HepG2 (cell line): ENCODE measurements at regions not wholly inside any gene's neighbourhood (a gene's known extent, or its start where the extent isn't known, plus 50 kb on each side); places are given as distances from the start of the nearest gene placed in this dataset.
A peak's percentile ranks its signal among the peaks of the same experiment; 100 is the strongest.

Experiments
- ATAC-seq: fragments of 200-7000 bp; cut with Tn5 transposase; 3 replicates; pipeline ENCODE4 v1.9.1; 2020; ENCODE audit warnings: mild to moderate bottlenecking, moderate library complexity
- BruUV-seq: library from RNA; stranded (reverse); fragments of 400-500 nt; replicated peaks from 2 replicates; lab custom pipeline; 2021; lab: Mats Ljungman, UMichigan
- CTCF ChIA-PET: fragments of 300-600 bp; formaldehyde crosslinking; extraction: SDS; loops from one replicate; lab custom pipeline; 2021; ENCODE audit warnings: low total read pairs, inconsistent platforms, low intra/inter-chr PET ratio; lab: Yijun Ruan, JAX
- POLR2A ChIA-PET: fragments of 350-600 bp; sonication (Branson Sonifier 250); formaldehyde crosslinking; loops from one replicate; lab custom pipeline; 2020; ENCODE audit warnings: antibody characterized with exemption, inconsistent platforms; lab: Yijun Ruan, JAX
- DNase-seq: peaks from one replicate; pipeline ENCODE4 v3.0.0-alpha.2; 2015; ENCODE audit warnings: low spot score
- FAIRE-seq: peaks from 3 replicates; lab custom pipeline; 2011; peaks lifted over from hg19 to GRCh38; lab: Jason Lieb, UNC
- H2AFZ ChIP-seq: one replicate; pipeline ENCODE4 v1.6.1; 2011; ENCODE audit warnings: low read length, inconsistent platforms
- H3K27ac ChIP-seq: fragments of 300-600 bp; 3 replicates; pipeline ENCODE4 v1.8.0; 2011; ENCODE audit warnings: mixed run types, mild to moderate bottlenecking, mixed read lengths, low read length, inconsistent platforms; ENCODE audit not compliant: insufficient read depth; ENCODE audit errors: extremely low read length
- H3K27me3 ChIP-seq, 2 experiments: fragments of 200-600 bp in 1 of 2; 2 replicates in 1 of 2; 3 replicates in 1 of 2; pipeline versions ENCODE4 v1.6.0 to v1.8.0; 2011; ENCODE audit warnings: low read length in 2 of 2, mild to moderate bottlenecking in 2 of 2, moderate library complexity in 2 of 2, inconsistent platforms in 1 of 2; ENCODE audit not compliant: insufficient read depth in 2 of 2, control insufficient read depth in 1 of 2
- H3K36me3 ChIP-seq, 2 experiments: fragments of 200-600 bp in 1 of 2; replicated peaks in 1 of 2; 2 replicates in 1 of 2; 3 replicates in 1 of 2; pipeline versions ENCODE4 v1.5.1 to v1.8.0; 2011; ENCODE audit warnings: low read length in 2 of 2, inconsistent platforms in 1 of 2; ENCODE audit not compliant: insufficient read depth in 2 of 2, control insufficient read depth in 1 of 2
- H3K4me1 ChIP-seq: 2 replicates; pipeline ENCODE4 v1.5.1; 2012; ENCODE audit warnings: low read length, inconsistent platforms; ENCODE audit not compliant: insufficient read depth
- H3K4me2 ChIP-seq: 2 replicates; pipeline ENCODE4 v1.6.0; 2011; ENCODE audit warnings: low read depth, low read length, inconsistent platforms
- H3K4me3 ChIP-seq, 3 experiments: fragments of 200-600 bp in 1 of 3; sonication (generic), shearing (Covaris generic) in 1 of 3; replicated peaks in 1 of 3; 2 replicates each; pipeline ENCODE4 v1.5.1; 2011 to 2016; ENCODE audit warnings: low read length in 3 of 3, inconsistent platforms in 2 of 3, low read depth in 2 of 3, mild to moderate bottlenecking in 2 of 3, control low read depth in 1 of 3, mixed read lengths in 1 of 3; ENCODE audit not compliant: insufficient read depth in 1 of 3
- H3K79me2 ChIP-seq: one replicate; pipeline ENCODE4 v1.6.1; 2011; ENCODE audit warnings: low read length, inconsistent platforms; ENCODE audit not compliant: insufficient read depth
- H3K9ac ChIP-seq: 2 replicates; pipeline ENCODE4 v1.6.0; 2011; ENCODE audit warnings: mild to moderate bottlenecking, low read depth, low read length, inconsistent platforms; ENCODE audit not compliant: insufficient read depth
- H3K9me3 ChIP-seq: 2 replicates; pipeline ENCODE4 v1.5.1; 2012; ENCODE audit warnings: mild to moderate bottlenecking, low read length
- H4K20me1 ChIP-seq: 2 replicates; pipeline ENCODE4 v1.6.0; 2011; ENCODE audit warnings: inconsistent platforms, mild to moderate bottlenecking, low read length, moderate library complexity; ENCODE audit not compliant: insufficient read depth
- BCL3 ChIP-seq: sonication (generic); formaldehyde crosslinking; IDR thresholded peaks from 2 replicates; pipeline ENCODE4 v1.5.1; 2020; ENCODE audit warnings: mild to moderate bottlenecking, missing genetic modification reagents, moderate library complexity
- BORCS8-MEF2B ChIP-seq: sonication (generic); formaldehyde crosslinking; IDR thresholded peaks from 2 replicates; pipeline ENCODE4 v1.8.0; 2022; ENCODE audit warnings: mild to moderate bottlenecking, missing genetic modification reagents
- ETS1 ChIP-seq: sonication (generic); formaldehyde crosslinking; IDR thresholded peaks from 2 replicates; pipeline ENCODE4 v1.4.0; 2020; ENCODE audit warnings: missing genetic modification reagents
- GPBP1L1 ChIP-seq: sonication (generic); formaldehyde crosslinking; IDR thresholded peaks from 2 replicates; pipeline ENCODE4 v1.5.0; 2020; ENCODE audit warnings: mild to moderate bottlenecking, missing genetic modification reagents
- TBL1XR1 ChIP-seq: fragments of 150-350 bp; IDR thresholded peaks from 2 replicates; pipeline ENCODE4 v1.6.1; 2014; ENCODE audit warnings: borderline replicate concordance, low read length; ENCODE audit not compliant: partially characterized antibody
- ZBTB1 ChIP-seq: sonication (generic); formaldehyde crosslinking; IDR thresholded peaks from 2 replicates; pipeline ENCODE4 v1.4.0; 2020; ENCODE audit warnings: missing genetic modification reagents, borderline replicate concordance
- ZNF260 ChIP-seq: sonication (generic); formaldehyde crosslinking; IDR thresholded peaks from 2 replicates; pipeline ENCODE4 v1.4.0; 2020; ENCODE audit warnings: missing genetic modification reagents, low read depth, mild to moderate bottlenecking, borderline replicate concordance
- ZNF543 ChIP-seq: sonication (generic); formaldehyde crosslinking; IDR thresholded peaks from 2 replicates; pipeline ENCODE4 v1.4.0; 2020; ENCODE audit warnings: mild to moderate bottlenecking, missing genetic modification reagents
- ZNF574 ChIP-seq: sonication (generic); formaldehyde crosslinking; IDR thresholded peaks from 2 replicates; pipeline ENCODE4 v1.4.0; 2020; ENCODE audit warnings: missing genetic modification reagents
- ZNF619 ChIP-seq: sonication (generic); formaldehyde crosslinking; IDR thresholded peaks from 2 replicates; pipeline ENCODE4 v1.4.0; 2020; ENCODE audit warnings: mild to moderate bottlenecking, missing genetic modification reagents
- ZNF740 ChIP-seq: sonication (generic); formaldehyde crosslinking; IDR thresholded peaks from 2 replicates; pipeline ENCODE4 v1.4.0; 2020; ENCODE audit warnings: missing genetic modification reagents
- ZNF839 ChIP-seq: sonication (generic); formaldehyde crosslinking; IDR thresholded peaks from 2 replicates; pipeline ENCODE4 v1.4.0; 2020; ENCODE audit warnings: missing genetic modification reagents, mild to moderate bottlenecking, borderline replicate concordance
- ZSCAN20 ChIP-seq: sonication (generic); formaldehyde crosslinking; IDR thresholded peaks from 2 replicates; pipeline ENCODE4 v1.4.0; 2020; ENCODE audit warnings: missing genetic modification reagents, mild to moderate bottlenecking, borderline replicate concordance
- WGBS: methylation state at CpG from one replicate; pipeline ENCODE4 v1.1.6; 2017; ENCODE audit warnings: low lambda C conversion rate; 5-methylcytosine and 5-hydroxymethylcytosine counted together
- in situ Hi-C: cut with HindIII; loops from 2 replicates; pipeline ENCODE4 v1.10.0; 2017; ENCODE audit warnings: low pct_unique_long_range_greater_than_20kb; ENCODE audit not compliant: extremely low pct_ligation_motif_present
- intact Hi-C: fragments of 100-400 bp; cut with micrococcal nuclease; formaldehyde crosslinking; loops from one replicate; pipeline ENCODE4 v1.10.0; 2022; ENCODE audit not compliant: unreplicated experiment

GRCh38 chr17:27378482-27379175 is 77.6 kb upstream of the KSR1 start (continued):
- TF ChIP-seq BORCS8-MEF2B (CRISPR knock-in tag) (no peak), ZNF740 (CRISPR knock-in tag) (no peak), ZNF260 (CRISPR knock-in tag) (no peak), ZNF839 (no peak), TBL1XR1 (no peak), GPBP1L1 (no peak), ZNF543 (CRISPR knock-in tag) (no peak)
- TF ChIP-seq, all 625 proteins: peak for 0

- in situ Hi-C loops (loop anchor here (10.0 kb wide), 1 partner anchor 215 kb away; no protein-coding TSS in a partner anchor), intact Hi-C loops (loop anchor here (2.0 kb wide), 2 partner anchors 47 to 135 kb away; no protein-coding TSS in a partner anchor)
- Histone ChIP-seq H3K4me2 (peak overlapping the region; percentile 70), H3K9me3 (peaks cover 5% of the 10 kb centered on the region; the same call in 1 of the 2 replicates), H2AFZ (no peak overlapping the region), H3K27ac (no peak overlapping the region), H3K4me3 (peak overlapping the region in 1 of 3 experiments; percentile 51; a peak in 2 of 6 replicates), H3K36me3 (no peaks in the 10 kb centered on the region), H3K9ac (no peak overlapping the region), H4K20me1 (no peaks in the 10 kb centered on the region), H3K27me3 (peaks cover 0 to 6% of the 10 kb centered on the region in 2 experiments; a peak in 2 of 5 replicates), H3K4me1 (peaks cover 28% of the 10 kb centered on the region), H3K79me2 (no peaks in the 10 kb centered on the region)
- 3% methylated on average over 20 of the region's 21 CpGs for WGBS
- ATAC-seq (peak; percentile 68), DNase-seq (no peak), FAIRE-seq (no peak)
- ChIA-PET POLR2A (interaction anchor here (1.0 to 1.2 kb wide), 2 partner anchors 85 to 134 kb away, joined by 3 to 4 read pairs; no protein-coding TSS in a partner anchor), CTCF (interaction anchor here (1.0 to 3.4 kb wide), 7 partner anchors 26 to 275 kb away, joined by 3 to 61 read pairs (median 19); no protein-coding TSS in a partner anchor)
- BruUV-seq, result no TSS peak
- TF ChIP-seq ZSCAN20 (CRISPR knock-in tag) (no peak), ZNF574 (CRISPR knock-in tag) (no peak), ZNF619 (CRISPR knock-in tag) (0 out of 2 replicates have a peak, but pooled peaks have one; percentile 13), ETS1 (CRISPR knock-in tag) (no peak), ZBTB1 (CRISPR knock-in tag) (no peak), BCL3 (CRISPR knock-in tag) (no peak)
Measured at GRCh38 chr17:27379888-27380533, 76.2 kb upstream of the KSR1 start.
